ENCODE measurements at regions not wholly inside any gene's neighbourhood (a gene's known extent, or its start where the extent isn't known, plus 50 kb on each side); places are given as distances from the start of the nearest gene placed in this dataset.

DNA sequence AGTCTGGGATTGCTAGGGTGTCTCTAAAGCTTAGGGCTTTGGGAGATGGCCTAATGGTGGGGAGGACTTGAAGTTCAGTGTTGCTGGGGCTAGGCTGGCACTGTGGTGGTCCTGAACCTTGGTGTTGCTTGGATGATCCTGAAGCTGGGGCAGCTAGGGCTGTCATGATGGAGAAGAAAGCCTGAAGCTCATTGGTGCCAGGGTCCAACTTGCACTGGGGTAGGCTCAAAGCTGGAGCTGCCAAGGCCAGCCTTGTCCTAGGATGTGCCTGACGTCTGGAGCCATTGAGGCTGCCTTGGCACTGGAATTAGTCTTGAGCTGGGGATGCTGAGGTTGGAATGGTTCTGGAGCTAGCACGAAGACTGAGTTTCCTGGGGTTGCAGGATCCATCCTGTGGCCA is 61.0 kb upstream of the NLRP2B start:
- H3K9me3 ChIP-seq, result peaks cover 0 to 4% (median 0%) of the 10 kb centered on the region in 11 donors
- no peaks in the 10 kb centered on the region for H3K36me3 ChIP-seq
- H3K4me1 ChIP-seq, result no peaks in the 10 kb centered on the region
- no peak overlapping the region for H3K27ac ChIP-seq
- H3K27me3 ChIP-seq, result peaks cover 0 to 26% (median 0%) of the 10 kb centered on the region in 7 donors
- DNase-seq (no peak), ATAC-seq (no peak)
- TF ChIP-seq, protein P1, sequence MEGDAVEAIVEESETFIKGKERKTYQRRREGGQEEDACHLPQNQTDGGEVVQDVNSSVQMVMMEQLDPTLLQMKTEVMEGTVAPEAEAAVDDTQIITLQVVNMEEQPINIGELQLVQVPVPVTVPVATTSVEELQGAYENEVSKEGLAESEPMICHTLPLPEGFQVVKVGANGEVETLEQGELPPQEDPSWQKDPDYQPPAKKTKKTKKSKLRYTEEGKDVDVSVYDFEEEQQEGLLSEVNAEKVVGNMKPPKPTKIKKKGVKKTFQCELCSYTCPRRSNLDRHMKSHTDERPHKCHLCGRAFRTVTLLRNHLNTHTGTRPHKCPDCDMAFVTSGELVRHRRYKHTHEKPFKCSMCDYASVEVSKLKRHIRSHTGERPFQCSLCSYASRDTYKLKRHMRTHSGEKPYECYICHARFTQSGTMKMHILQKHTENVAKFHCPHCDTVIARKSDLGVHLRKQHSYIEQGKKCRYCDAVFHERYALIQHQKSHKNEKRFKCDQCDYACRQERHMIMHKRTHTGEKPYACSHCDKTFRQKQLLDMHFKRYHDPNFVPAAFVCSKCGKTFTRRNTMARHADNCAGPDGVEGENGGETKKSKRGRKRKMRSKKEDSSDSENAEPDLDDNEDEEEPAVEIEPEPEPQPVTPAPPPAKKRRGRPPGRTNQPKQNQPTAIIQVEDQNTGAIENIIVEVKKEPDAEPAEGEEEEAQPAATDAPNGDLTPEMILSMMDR (IDR thresholded peaks at IDR 0.05), result no peak
- H3K4me3 ChIP-seq, result no peak overlapping the region
- intact Hi-C loops (cut with DNase I), result no loop called here
- WGBS, 2 donors, result 68 to 73% methylated on average over 2 of the region's 2 CpGs

DNA sequence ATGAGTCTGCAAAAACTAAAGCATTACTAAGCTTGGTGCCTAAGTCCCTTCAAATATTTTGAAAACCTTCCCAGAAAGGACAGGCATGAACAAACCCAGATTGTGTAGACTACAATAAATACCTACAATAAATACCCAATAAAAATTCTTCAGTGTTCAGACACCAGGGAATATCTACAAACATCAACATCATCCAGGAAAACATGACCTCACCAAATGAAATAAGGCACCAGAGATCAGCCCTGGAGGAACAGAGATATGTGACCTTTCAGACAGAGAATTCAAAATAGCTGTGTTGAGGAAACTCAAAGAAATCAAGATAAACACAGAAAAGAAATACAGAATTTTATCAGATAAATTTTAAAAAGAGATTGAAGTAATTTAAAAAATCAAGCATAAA is 57.8 kb upstream of the NLRP2B start:
- TF ChIP-seq, protein P1 (IDR thresholded peaks at IDR 0.05), result no peak
- ATAC-seq (no peak), DNase-seq (no peak)
- intact Hi-C loops (cut with DNase I), result no loop called here
- H3K36me3 ChIP-seq, result no peaks in the 10 kb centered on the region
- peaks cover 0 to 9% (median 0%) of the 10 kb centered on the region in 7 donors for H3K27me3 ChIP-seq
- H3K4me3 ChIP-seq, result no peak overlapping the region
- peaks cover 0 to 4% (median 0%) of the 10 kb centered on the region in 11 donors for H3K9me3 ChIP-seq
- no peak overlapping the region for H3K27ac ChIP-seq
- H3K4me1 ChIP-seq, result no peaks in the 10 kb centered on the region

All from heart right ventricle (tissue), 16 donors.